Gastrocnemius medialis (tissue), 4 donors: ENCODE measurements at regions not wholly inside any gene's neighbourhood (a gene's known extent, or its start where the extent isn't known, plus 50 kb on each side); places are given as distances from the start of the nearest gene placed in this dataset.

ENCODE experiments used
- ATAC-seq, 2 donors: fragments of 150-250 bp; one replicate each; pipeline ENCODE4 v1.9.1; 2016
- DNase-seq, 2 donors: peaks; one replicate each; pipeline ENCODE4 v3.0.0-alpha.2; 2019
- H3K27ac ChIP-seq, 4 donors: fragments of 200-600 bp; sonication (generic); 1 replicate in 1 of 4; 2 replicates in 3 of 4; pipeline ENCODE4 v1.5.1; 2016 to 2018; ENCODE audit warnings: mild to moderate bottlenecking in 2 of 4, moderate library complexity in 1 of 4
- H3K27me3 ChIP-seq, 3 donors: fragments of 200-600 bp; sonication (generic) in 2 of 3; 1 replicate in 1 of 3; 2 replicates in 2 of 3; pipeline versions ENCODE4 v1.5.1 to v1.6.0; 2016 to 2019; ENCODE audit warnings: mild to moderate bottlenecking in 1 of 3, moderate library complexity in 1 of 3
- H3K36me3 ChIP-seq, 2 donors: fragments of 200-600 bp; sonication (generic) in 1 of 2; one replicate each; pipeline ENCODE4 v1.5.1; 2017 to 2018
- H3K4me1 ChIP-seq, 2 donors: fragments of 200-600 bp; sonication (generic) in 1 of 2; one replicate each; pipeline ENCODE4 v1.5.1; 2016 to 2017; ENCODE audit warnings: mild to moderate bottlenecking in 2 of 2
- H3K4me3 ChIP-seq, 4 donors: fragments of 200-600 bp; sonication (generic) in 3 of 4; 1 replicate in 1 of 4; 2 replicates in 3 of 4; pipeline ENCODE4 v1.5.1; 2016 to 2019; ENCODE audit warnings: mild to moderate bottlenecking in 2 of 4
- H3K9me3 ChIP-seq, 3 donors: fragments of 200-600 bp; sonication (generic) in 2 of 3; 1 replicate in 1 of 3; 2 replicates in 2 of 3; pipeline ENCODE4 v1.5.1; 2016 to 2019
- CTCF ChIP-seq, 5 experiments: fragments of 450-650 bp in 3 of 5; fragments of 200-600 bp in 2 of 5; sonication (generic) in 2 of 5; IDR thresholded peaks in 4 of 5; conservative IDR thresholded peaks in 1 of 5; 1 replicate in 4 of 5; 2 replicates in 1 of 5; pipeline ENCODE4 v1.5.1; 2016 to 2019; ENCODE audit warnings: antibody characterized with exemption in 5 of 5, mild to moderate bottlenecking in 3 of 5, moderate library complexity in 3 of 5
- POLR2A ChIP-seq, 2 donors: fragments of 450-650 bp; IDR thresholded peaks; one replicate each; pipeline ENCODE4 v1.6.1; 2017; ENCODE audit warnings: antibody characterized with exemption in 2 of 2, mild to moderate bottlenecking in 2 of 2, moderate library complexity in 2 of 2
- in situ Hi-C, 4 donors: fragments of 200-750 bp; cut with MboI; loops; one replicate each; pipeline versions ENCODE4 v1.15.0 to v1.8.0; 2017; ENCODE audit warnings: low sequenced_read_pairs in 4 of 4
- intact Hi-C: fragments of 100-400 bp; cut with DNase I; formaldehyde crosslinking; loops from one replicate; pipeline ENCODE4 v1.15.1; 2023; ENCODE audit warnings: low total_unique reads

DNA sequence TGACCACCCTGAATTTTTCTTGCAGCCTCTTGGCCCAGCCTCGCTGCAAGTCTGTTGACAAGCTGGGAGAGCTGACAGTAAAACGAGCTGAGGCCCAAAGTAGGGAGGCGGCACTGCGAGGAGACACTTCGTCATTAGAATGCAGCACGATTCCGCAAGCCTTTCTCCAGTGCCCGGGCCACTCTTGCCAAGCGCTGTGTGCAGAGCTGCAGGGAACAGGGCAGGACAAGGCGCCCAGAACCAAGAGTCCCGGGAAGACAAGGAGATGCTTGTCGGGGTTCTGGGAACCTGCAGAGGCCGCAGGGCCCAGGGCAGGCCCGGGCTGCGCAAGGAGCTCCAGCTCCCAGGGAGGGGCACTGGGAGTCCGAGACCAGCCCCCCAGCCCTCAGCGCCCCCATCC lies 187.1 kb downstream of the BCOR start:
- Histone ChIP-seq H3K27me3 (no peaks in the 10 kb centered on the region), H3K4me3 (no peak overlapping the region), H3K36me3 (no peaks in the 10 kb centered on the region), H3K4me1 (peaks cover 0 to 13% of the 10 kb centered on the region in 2 donors), H3K9me3 (no peaks in the 10 kb centered on the region), H3K27ac (no peak overlapping the region)
- no peak for ATAC-seq
- DNase-seq = no peak
- in situ Hi-C loops = no loop called here
- TF ChIP-seq CTCF (IDR thresholded peaks at IDR 0.05 in 4 of 5, conservative IDR thresholded peaks at IDR 0.05 in 1 of 5) = no peak
- no peak for TF ChIP-seq POLR2A (IDR thresholded peaks at IDR 0.05)
- intact Hi-C loops = no loop called here

- in situ Hi-C loops = no loop called here
- TF ChIP-seq POLR2A (IDR thresholded peaks at IDR 0.05) (no peak), CTCF (IDR thresholded peaks at IDR 0.05 in 4 of 5, conservative IDR thresholded peaks at IDR 0.05 in 1 of 5) (no peak)
Measured at GRCh38 chrX:39911278-39911897, 186.4 kb downstream of the BCOR start.

GRCh38 chrX:39912126-39912525 lies 185.6 kb downstream of the BCOR start:
- Histone ChIP-seq H3K4me1 (peaks cover 0 to 8% of the 10 kb centered on the region in 2 donors), H3K36me3 (no peaks in the 10 kb centered on the region), H3K27me3 (no peaks in the 10 kb centered on the region), H3K4me3 (no peak overlapping the region), H3K9me3 (no peaks in the 10 kb centered on the region), H3K27ac (no peak overlapping the region)
- DNase-seq = no peak
- ATAC-seq = no peak
- intact Hi-C loops (no loop called here), in situ Hi-C loops (no loop called here)
- TF ChIP-seq POLR2A (IDR thresholded peaks at IDR 0.05) (no peak), CTCF (IDR thresholded peaks at IDR 0.05 in 4 of 5, conservative IDR thresholded peaks at IDR 0.05 in 1 of 5) (no peak)

More at GRCh38 chrX:39911278-39911897, 186.4 kb downstream of the BCOR start:
- Histone ChIP-seq H3K4me3 (no peak overlapping the region), H3K9me3 (no peaks in the 10 kb centered on the region), H3K27me3 (no peaks in the 10 kb centered on the region), H3K27ac (no peak overlapping the region), H3K4me1 (peaks cover 0 to 8% of the 10 kb centered on the region in 2 donors), H3K36me3 (no peaks in the 10 kb centered on the region)
- intact Hi-C loops = no loop called here
- DNase-seq (no peak), ATAC-seq (no peak)

- H3K4me3 ChIP-seq = no peak overlapping the region
- H3K4me1 ChIP-seq = no peaks in the 10 kb centered on the region
- no peaks in the 10 kb centered on the region for H3K9me3 ChIP-seq
- H3K27ac ChIP-seq = no peak overlapping the region
- no peak for TF ChIP-seq CTCF (IDR thresholded peaks at IDR 0.05 in 4 of 5, conservative IDR thresholded peaks at IDR 0.05 in 1 of 5)
- TF ChIP-seq POLR2A (IDR thresholded peaks at IDR 0.05) = no peak
- DNase-seq (no peak), ATAC-seq (no peak)
- no peaks in the 10 kb centered on the region for H3K27me3 ChIP-seq
- no peaks in the 10 kb centered on the region for H3K36me3 ChIP-seq
- in situ Hi-C loops (no loop called here), intact Hi-C loops (no loop called here)
Measured at GRCh38 chrX:39915081-39915480, 182.7 kb downstream of the BCOR start.

- DNase-seq (no peak), ATAC-seq (no peak)
- TF ChIP-seq POLR2A (IDR thresholded peaks at IDR 0.05) = no peak
- in situ Hi-C loops (no loop called here), intact Hi-C loops (no loop called here)
- Histone ChIP-seq H3K4me1 (no peaks in the 10 kb centered on the region), H3K9me3 (no peaks in the 10 kb centered on the region), H3K27me3 (no peaks in the 10 kb centered on the region), H3K27ac (no peak overlapping the region), H3K4me3 (no peak overlapping the region), H3K36me3 (no peaks in the 10 kb centered on the region)
Measured at GRCh38 chrX:39915596-39915995, 182.2 kb downstream of the BCOR start.
